IPS-NIHi11 (cell line): ENCODE measurements at regions not wholly inside any gene's neighbourhood (a gene's known extent, or its start where the extent isn't known, plus 50 kb on each side); places are given as distances from the start of the nearest gene placed in this dataset.
"Not testable (repeated sequence)": the region's sequence is repeated elsewhere in the genome, so short reads cannot be mapped to it uniquely, and the experiment has no call there.

Source experiments
- DNase-seq: peaks from one replicate; pipeline ENCODE4 v3.0.0; 2012; ENCODE audit warnings: mixed read lengths, low spot score

- DNase-seq: not testable (repeated sequence)
These were observed 5303.4 kb upstream of the TPTE start for GRCh38 chr21:5217933-5218332.

- DNase-seq: not testable (repeated sequence)
These were observed 5301.4 kb upstream of the TPTE start for GRCh38 chr21:5219988-5220387.

GRCh38 chr21:5220468-5220867 lies 5300.9 kb upstream of the TPTE start:
- DNase-seq: not testable (repeated sequence)

GRCh38 chr21:5221458-5222050 lies 5299.8 kb upstream of the TPTE start:
- not testable (repeated sequence) for DNase-seq

GRCh38 chr21:5222996-5223782 lies 5298.2 kb upstream of the TPTE start:
- not testable (repeated sequence) for DNase-seq

- not testable (repeated sequence) for DNase-seq
These were observed 5297.2 kb upstream of the TPTE start for GRCh38 chr21:5224156-5224555.

- DNase-seq: not testable (repeated sequence)
These were observed 5294.1 kb upstream of the TPTE start for GRCh38 chr21:5227252-5227651.

- not testable (repeated sequence) for DNase-seq
These were observed 5290.8 kb upstream of the TPTE start for GRCh38 chr21:5230561-5230960.

- DNase-seq: peak; percentile 5
These were observed 5290.1 kb upstream of the TPTE start for GRCh38 chr21:5231261-5231660.

- not testable (repeated sequence) for DNase-seq
These were observed 5289.0 kb upstream of the TPTE start for GRCh38 chr21:5232176-5232958.

- not testable (repeated sequence) for DNase-seq
These were observed 5285.6 kb upstream of the TPTE start for GRCh38 chr21:5235761-5236160.

GRCh38 chr21:5236846-5237675 lies 5284.3 kb upstream of the TPTE start:
- not testable (repeated sequence) for DNase-seq

GRCh38 chr21:5240521-5240920 lies 5280.9 kb upstream of the TPTE start:
- not testable (repeated sequence) for DNase-seq

- not testable (repeated sequence) for DNase-seq
These were observed 5278.7 kb upstream of the TPTE start for GRCh38 chr21:5242732-5243131.

- not testable (repeated sequence) for DNase-seq
These were observed 5278.1 kb upstream of the TPTE start for GRCh38 chr21:5243257-5243656.

GRCh38 chr21:5243715-5244375 lies 5277.5 kb upstream of the TPTE start:
- not testable (repeated sequence) for DNase-seq

- DNase-seq: not testable (repeated sequence)
These were observed 5277.0 kb upstream of the TPTE start for GRCh38 chr21:5244376-5244718.

- not testable (repeated sequence) for DNase-seq
These were observed 5276.4 kb upstream of the TPTE start for GRCh38 chr21:5244954-5245353.

GRCh38 chr21:5246416-5246815 lies 5275.0 kb upstream of the TPTE start:
- not testable (repeated sequence) for DNase-seq

- not testable (repeated sequence) for DNase-seq
These were observed 5274.0 kb upstream of the TPTE start for GRCh38 chr21:5247399-5247798.

GRCh38 chr21:5250128-5250527 lies 5271.3 kb upstream of the TPTE start:
- not testable (repeated sequence) for DNase-seq
